Panc1 (cell line): ENCODE measurements at regions not wholly inside any gene's neighbourhood (a gene's known extent, or its start where the extent isn't known, plus 50 kb on each side); places are given as distances from the start of the nearest gene placed in this dataset.

Source experiments
- ATAC-seq: fragments of 200-7000 bp; cut with Tn5 transposase; 2 replicates; pipeline ENCODE4 v1.9.1; 2020; ENCODE audit warnings: mild to moderate bottlenecking, moderate library complexity
- BruUV-seq: library from RNA; stranded (reverse); fragments of 400-500 nt; replicated peaks from 2 replicates; lab custom pipeline; 2021; lab: Mats Ljungman, UMichigan
- CTCF ChIA-PET: fragments of 300-600 bp; sonication (Branson Sonifier 250); formaldehyde crosslinking; loops from one replicate; lab custom pipeline; 2022; ENCODE audit warnings: antibody characterized with exemption; lab: Charles Lee
- POLR2A ChIA-PET: fragments of 300-600 bp; sonication (Branson Sonifier 250); formaldehyde crosslinking; loops from one replicate; lab custom pipeline; 2022; ENCODE audit warnings: antibody characterized with exemption; lab: Charles Lee
- DNase-seq: peaks from one replicate; pipeline ENCODE4 v3.0.0-alpha.2; 2010; ENCODE audit warnings: low read depth, low spot score
- H3K27ac ChIP-seq: 2 replicates; pipeline ENCODE4 v1.5.1; 2011; ENCODE audit warnings: mild to moderate bottlenecking, low read length, inconsistent platforms
- H3K27me3 ChIP-seq: fragments of 200-500 bp; sonication (Bioruptor generic); 2 replicates; pipeline ENCODE4 v1.6.0; 2014; ENCODE audit warnings: low read length, inconsistent platforms; ENCODE audit not compliant: control insufficient read depth, insufficient read depth
- H3K36me3 ChIP-seq: fragments of 200-500 bp; sonication (Bioruptor generic); 2 replicates; pipeline ENCODE4 v1.5.1; 2014; ENCODE audit warnings: inconsistent platforms, mild to moderate bottlenecking, low read length, moderate library complexity; ENCODE audit not compliant: control insufficient read depth, insufficient read depth
- H3K4me1 ChIP-seq: 2 replicates; pipeline ENCODE4 v1.5.1; 2011; ENCODE audit warnings: inconsistent platforms, mild to moderate bottlenecking, low read length, moderate library complexity; ENCODE audit not compliant: control insufficient read depth, insufficient read depth
- H3K4me3 ChIP-seq, 2 experiments: 2 replicates each; pipeline ENCODE4 v1.5.1; 2011 to 2012; ENCODE audit warnings: low read depth in 2 of 2, low read length in 2 of 2, mild to moderate bottlenecking in 2 of 2, inconsistent platforms in 1 of 2, moderate library complexity in 1 of 2
- H3K9me3 ChIP-seq: fragments of 200-500 bp; sonication (Bioruptor generic); 2 replicates; pipeline ENCODE4 v1.5.1; 2014; ENCODE audit warnings: low read depth, mild to moderate bottlenecking, inconsistent platforms, low read length, moderate library complexity; ENCODE audit not compliant: control insufficient read depth, insufficient read depth
- CTCF ChIP-seq: fragments of 450-650 bp; IDR thresholded peaks from 2 replicates; pipeline ENCODE4 v1.5.1; 2017; ENCODE audit warnings: mild to moderate bottlenecking
- POLR2AphosphoS5 ChIP-seq: IDR thresholded peaks from 2 replicates; pipeline ENCODE4 v1.6.1; 2012; ENCODE audit warnings: mild to moderate bottlenecking, low read depth, low read length, moderate library complexity
- REST ChIP-seq, 2 experiments: IDR thresholded peaks; 2 replicates each; pipeline ENCODE4 v1.6.1; 2011 to 2012; ENCODE audit warnings: low read depth in 2 of 2, control low read depth in 1 of 2, low read length in 1 of 2, mild to moderate bottlenecking in 1 of 2, moderate library complexity in 1 of 2; ENCODE audit not compliant: insufficient read depth in 1 of 2
- SIN3A ChIP-seq: IDR thresholded peaks from 2 replicates; pipeline ENCODE4 v1.6.1; 2012; ENCODE audit warnings: low read depth, mild to moderate bottlenecking, low read length, moderate library complexity, borderline replicate concordance; ENCODE audit not compliant: insufficient read depth
- TCF7L2 ChIP-seq: IDR thresholded peaks from 2 replicates; pipeline ENCODE4 v1.6.1; 2011; ENCODE audit warnings: mild to moderate bottlenecking, low read depth, low read length, inconsistent platforms
- in situ Hi-C: cut with HindIII; loops from 2 replicates; pipeline ENCODE4 v1.10.0; 2016; ENCODE audit warnings: low sequenced_read_pairs, low pct_unique_long_range_greater_than_20kb
- intact Hi-C: fragments of 100-400 bp; cut with micrococcal nuclease; formaldehyde crosslinking; loops from one replicate; pipeline ENCODE4 v1.10.0; 2022; ENCODE audit not compliant: unreplicated experiment

- no peak overlapping the region for H3K4me3 ChIP-seq
- BruUV-seq = no TSS peak
- no peaks in the 10 kb centered on the region for H3K4me1 ChIP-seq
- CTCF ChIA-PET = no interaction called here
- no peak overlapping the region for H3K27ac ChIP-seq
- POLR2A ChIA-PET = no interaction called here
- no peak for DNase-seq
- no peaks in the 10 kb centered on the region for H3K9me3 ChIP-seq
- intact Hi-C loops (loop anchor here (10.0 kb wide), 1 partner anchor 1143 kb away; no protein-coding TSS in a partner anchor), in situ Hi-C loops (no loop called here)
- no peaks in the 10 kb centered on the region for H3K36me3 ChIP-seq
- no peaks in the 10 kb centered on the region for H3K27me3 ChIP-seq
- TF ChIP-seq CTCF (no peak), TCF7L2 (no peak), REST (IDR thresholded peaks at IDR 0.05; ENCODE audit: insufficient read depth in 1 of 2, low read depth in 2 of 2, low read length in 1 of 2) (no peak), SIN3A (no peak), POLR2AphosphoS5 (no peak)
- ATAC-seq = no peak
Observed at GRCh38 chr16:66277311-66278070, 89.0 kb upstream of the CDH5 start.

GRCh38 chr16:66275775-66276428 lies 90.6 kb upstream of the CDH5 start:
- POLR2A ChIA-PET = no interaction called here
- Histone ChIP-seq H3K9me3 (no peaks in the 10 kb centered on the region), H3K36me3 (no peaks in the 10 kb centered on the region), H3K4me3 (no peak overlapping the region), H3K27me3 (no peaks in the 10 kb centered on the region), H3K4me1 (no peaks in the 10 kb centered on the region), H3K27ac (no peak overlapping the region)
- intact Hi-C loops (loop anchor here (1.0 to 10.0 kb wide), 2 partner anchors 39 to 1141 kb away; no protein-coding TSS in a partner anchor), in situ Hi-C loops (no loop called here)
- CTCF ChIA-PET = interaction anchor here (0.7 kb wide), 1 partner anchor 83 kb away, joined by 3 read pairs; no protein-coding TSS in a partner anchor
- ATAC-seq (peak; percentile 77), DNase-seq (peak; percentile 32)
- no TSS peak for BruUV-seq
- TF ChIP-seq TCF7L2 = no peak
- TF ChIP-seq CTCF = peak; percentile 71
